GM19351 (cell line): ENCODE measurements at regions not wholly inside any gene's neighbourhood (a gene's known extent, or its start where the extent isn't known, plus 50 kb on each side); places are given as distances from the start of the nearest gene placed in this dataset.
"Not testable (repeated sequence)": the region's sequence is repeated elsewhere in the genome, so short reads cannot be mapped to it uniquely, and the experiment has no call there.

Experiments used
- ATAC-seq: cut with Tn5 transposase; IDR thresholded peaks from one replicate; pipeline ENCODE4 v1.9.1; 2021; ENCODE audit warnings: mild to moderate bottlenecking, moderate library complexity; ENCODE audit not compliant: unreplicated experiment

DNA sequence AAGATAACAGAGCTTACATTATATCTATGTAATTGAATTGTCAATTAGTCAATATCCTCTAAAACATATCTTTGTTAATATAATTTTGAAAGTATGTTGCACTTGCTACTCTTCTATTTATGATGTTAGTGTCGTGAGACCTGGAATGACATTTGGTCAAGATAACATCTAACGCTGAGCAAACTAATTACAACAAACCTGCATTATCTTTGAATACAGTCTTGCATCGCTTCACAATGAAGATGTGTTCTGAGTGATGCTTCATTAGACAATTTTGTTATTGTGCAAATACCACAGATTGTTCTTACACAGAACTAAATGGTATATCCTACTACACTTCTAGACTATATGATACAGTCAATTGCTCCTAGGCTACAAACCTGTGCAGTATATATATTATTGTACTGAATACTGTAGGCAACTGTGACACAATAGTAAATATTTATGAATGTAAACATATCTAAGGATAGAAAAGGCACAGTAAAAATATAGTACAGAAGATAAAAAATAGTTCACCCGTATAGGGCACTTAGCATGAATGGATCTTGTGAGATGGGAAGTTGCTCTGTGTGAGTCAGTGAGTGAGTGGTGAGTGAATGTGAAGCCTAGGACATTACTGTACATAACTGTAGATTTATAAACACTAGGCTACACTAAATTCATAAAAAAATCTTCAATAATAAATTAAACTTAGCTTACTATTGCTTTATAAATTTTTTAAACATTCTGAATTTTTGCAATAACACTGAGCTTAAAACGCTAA is 1773.8 kb downstream of the PCDH9 start:
- no peak for ATAC-seq

DNA sequence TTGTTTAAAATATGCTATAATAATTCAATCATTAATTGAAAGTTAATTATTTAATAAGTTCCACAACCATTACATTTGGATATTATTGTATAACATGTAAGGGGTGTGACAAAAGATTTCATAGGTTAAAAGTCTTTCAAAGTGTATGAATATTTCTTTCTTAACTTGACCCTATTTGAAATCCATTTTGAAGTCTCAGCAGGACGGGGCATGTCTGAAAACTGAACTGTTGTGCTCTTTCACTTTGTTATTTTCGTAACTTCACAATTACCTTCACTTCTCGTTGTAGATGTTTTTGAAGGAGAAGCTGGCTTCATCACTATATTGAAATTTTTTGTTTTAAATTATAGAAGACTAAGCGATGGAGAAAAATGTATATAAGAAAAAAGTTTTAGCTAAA is 1775.7 kb downstream of the PCDH9 start:
- ATAC-seq: no peak

DNA sequence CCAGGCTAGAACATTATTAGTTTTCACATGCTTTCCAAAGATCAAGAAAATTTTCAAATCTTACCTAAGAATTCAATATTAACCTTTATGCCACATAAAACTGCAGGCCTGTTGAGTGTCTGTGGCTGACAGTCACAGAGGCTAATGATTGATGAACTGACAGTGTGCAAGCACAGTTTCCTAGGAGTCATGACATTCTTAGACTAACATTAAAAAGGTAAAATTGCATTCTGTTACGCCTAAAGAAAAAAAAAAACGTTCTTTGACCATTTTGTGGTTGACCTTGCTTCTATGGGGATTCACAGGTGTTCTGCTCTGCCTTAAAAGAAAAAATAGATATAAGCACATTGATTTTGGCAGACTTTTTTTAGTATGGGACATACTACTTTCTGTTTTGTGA is 1776.2 kb downstream of the PCDH9 start:
- ATAC-seq: no peak

DNA sequence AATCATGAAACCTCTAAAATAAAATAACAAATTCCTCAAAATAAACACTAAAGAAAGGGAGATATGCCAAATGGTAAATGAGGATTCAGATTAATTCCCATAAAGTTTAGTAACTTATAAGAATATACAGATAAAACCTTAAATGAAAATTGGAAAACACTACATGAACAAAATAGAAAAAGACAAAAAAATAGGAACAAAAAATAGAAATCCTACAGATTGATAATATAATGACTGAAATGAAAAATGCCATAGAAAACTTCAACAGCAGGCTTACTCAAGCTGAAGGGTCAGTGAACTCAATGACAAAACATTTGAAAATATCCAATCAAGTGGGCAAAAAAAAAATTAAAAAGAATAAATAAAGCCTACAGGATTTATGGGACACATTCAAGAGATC is 1784.8 kb downstream of the PCDH9 start:
- no peak for ATAC-seq

DNA sequence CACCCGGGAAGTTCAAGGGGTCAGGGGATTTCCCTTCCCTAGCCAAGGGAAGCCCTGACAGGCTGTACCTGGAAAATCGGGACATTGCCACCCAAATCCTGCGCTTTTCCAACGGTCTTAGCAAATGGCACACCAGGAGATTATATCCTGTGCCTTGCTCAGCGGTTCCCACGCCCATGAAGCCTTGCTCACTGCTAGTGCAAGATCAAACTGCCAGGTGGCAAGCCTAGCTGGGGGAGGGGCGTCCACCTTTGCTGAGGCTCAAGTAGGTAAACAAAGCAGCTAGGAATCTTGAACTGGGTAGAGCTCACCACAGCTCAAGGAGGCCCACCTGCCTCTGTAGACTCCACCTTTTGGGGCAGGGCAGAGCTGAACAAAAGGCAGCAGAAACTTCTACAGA is 1794.5 kb downstream of the PCDH9 start:
- no peak for ATAC-seq

DNA sequence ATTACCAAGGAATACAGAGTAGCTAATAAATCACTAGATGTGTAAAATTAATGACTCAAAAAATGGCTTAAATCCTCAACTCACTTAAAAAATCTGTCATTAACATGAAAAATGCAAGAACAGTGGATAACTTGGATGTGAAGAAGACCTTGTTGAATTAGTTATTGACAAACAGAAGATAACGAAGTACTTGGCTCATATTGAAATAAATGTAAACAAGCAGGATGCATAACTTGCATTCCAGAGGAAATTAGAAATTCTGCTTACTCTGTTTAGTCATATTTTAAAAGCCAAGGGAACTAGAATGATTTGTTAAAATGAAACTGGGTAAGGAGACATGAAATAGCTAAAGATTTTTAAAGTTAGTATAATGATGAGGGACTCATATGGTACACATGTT is 1812.2 kb downstream of the PCDH9 start:
- no peak for ATAC-seq

DNA sequence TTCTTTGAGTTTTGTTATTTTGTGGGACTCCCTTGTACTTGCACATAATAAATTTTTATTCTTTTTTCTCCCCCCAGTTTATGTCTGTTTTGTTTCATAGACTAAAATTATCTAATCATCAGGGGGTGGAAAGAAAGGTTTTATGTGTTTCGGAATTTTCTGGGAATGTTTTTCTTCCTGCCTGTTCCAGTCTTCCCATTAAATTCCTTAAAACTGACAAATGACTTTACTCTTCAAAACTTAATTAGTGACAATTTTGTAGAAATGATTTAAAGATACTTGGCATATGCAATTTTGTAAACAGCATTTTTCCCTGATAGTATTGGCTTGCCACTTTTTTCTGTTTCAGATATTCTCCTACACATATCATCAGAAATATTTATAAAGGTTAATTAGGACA is 1813.4 kb downstream of the PCDH9 start:
- ATAC-seq: no peak

DNA sequence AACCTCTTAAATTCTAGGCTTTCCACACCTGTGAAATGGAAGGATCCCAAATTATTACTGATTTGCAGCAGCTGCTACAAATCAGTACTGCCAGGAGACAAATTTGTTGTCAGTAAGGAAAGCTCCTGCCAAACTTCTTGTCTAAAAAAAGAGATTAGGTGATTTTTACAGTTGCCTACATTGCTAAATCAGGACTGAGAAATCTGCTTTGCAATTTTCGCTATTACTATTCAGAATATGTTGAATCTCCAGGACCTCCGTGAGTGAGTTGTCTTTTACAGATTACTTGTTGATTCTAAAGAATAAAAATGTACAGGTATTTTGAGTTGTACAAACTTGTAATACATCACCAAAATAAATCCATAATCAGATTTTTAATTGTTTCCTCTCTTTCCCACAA is 1815.9 kb downstream of the PCDH9 start:
- no peak for ATAC-seq

DNA sequence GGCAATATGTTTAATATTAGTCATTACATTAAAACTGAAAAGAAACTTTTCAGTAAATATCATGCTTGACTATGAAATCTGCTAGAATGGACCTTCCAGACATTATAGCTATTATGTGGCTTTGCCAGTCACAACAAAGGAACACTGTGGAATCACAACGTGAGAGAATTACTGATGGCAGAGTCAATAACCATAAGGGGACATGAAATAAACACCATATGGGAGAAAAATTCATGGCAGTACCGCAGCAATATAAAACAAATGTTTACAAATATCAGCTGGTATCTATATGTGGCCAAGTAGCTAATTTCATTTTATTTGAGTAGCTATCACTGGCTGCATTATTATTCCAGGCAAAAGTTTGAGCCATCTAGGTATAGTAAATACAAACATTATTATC is 1818.6 kb downstream of the PCDH9 start:
- ATAC-seq: no peak

DNA sequence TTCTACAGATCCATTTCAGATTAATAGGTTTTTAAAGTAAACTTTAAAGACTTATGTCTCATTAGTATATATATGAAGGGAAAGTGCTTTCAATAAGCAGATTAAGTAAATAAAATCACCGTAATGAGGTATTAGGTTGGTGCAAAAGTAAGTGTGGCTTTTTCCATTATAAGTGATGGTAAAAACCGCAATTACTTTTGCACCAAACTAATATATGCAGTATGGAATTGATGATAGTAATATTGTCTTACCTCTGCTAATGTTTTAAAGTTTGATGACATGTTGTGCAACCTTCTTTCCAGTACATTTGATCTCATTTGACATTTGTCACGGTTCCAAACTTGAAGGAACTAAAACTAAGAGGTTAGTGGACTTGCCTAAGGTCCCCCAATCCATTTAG is 1819.3 kb downstream of the PCDH9 start:
- no peak for ATAC-seq

DNA sequence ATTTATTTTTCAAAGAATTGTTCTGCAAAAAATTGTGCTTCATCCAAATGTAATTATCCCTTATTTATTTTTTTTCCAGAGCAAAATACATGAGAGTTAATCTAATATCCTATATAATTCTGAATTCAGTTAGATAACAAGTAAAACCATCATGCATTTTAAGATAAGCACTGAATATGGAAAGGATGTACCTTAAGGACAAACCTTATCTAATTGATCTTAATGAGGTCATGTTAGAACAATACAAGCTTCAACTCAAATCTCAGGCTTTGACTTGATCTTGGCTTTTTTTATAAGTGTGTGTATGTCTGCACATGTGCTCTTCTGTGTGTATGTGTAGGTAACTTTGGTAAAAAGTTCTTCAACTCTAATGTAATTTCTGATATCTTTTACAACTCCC is 1828.8 kb downstream of the PCDH9 start:
- no peak for ATAC-seq

DNA sequence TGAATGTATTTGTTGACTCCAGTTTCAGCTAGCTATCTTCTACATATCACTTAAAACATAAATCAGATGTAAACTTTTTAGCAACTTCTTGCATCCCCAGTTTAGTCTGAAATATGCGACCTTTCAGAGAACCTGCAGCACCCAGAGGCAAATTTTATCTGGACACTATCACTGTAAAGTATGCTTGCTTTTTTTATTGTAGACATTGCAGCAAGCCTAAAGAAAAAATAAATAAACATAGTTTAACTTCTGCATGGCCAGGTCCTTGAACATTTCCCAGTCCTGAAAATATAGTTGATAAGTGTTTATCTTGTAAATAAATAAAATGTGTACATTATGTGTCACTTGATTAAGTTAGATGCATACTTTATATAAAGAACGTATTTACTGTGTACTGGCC is 1829.4 kb downstream of the PCDH9 start:
- ATAC-seq: no peak

DNA sequence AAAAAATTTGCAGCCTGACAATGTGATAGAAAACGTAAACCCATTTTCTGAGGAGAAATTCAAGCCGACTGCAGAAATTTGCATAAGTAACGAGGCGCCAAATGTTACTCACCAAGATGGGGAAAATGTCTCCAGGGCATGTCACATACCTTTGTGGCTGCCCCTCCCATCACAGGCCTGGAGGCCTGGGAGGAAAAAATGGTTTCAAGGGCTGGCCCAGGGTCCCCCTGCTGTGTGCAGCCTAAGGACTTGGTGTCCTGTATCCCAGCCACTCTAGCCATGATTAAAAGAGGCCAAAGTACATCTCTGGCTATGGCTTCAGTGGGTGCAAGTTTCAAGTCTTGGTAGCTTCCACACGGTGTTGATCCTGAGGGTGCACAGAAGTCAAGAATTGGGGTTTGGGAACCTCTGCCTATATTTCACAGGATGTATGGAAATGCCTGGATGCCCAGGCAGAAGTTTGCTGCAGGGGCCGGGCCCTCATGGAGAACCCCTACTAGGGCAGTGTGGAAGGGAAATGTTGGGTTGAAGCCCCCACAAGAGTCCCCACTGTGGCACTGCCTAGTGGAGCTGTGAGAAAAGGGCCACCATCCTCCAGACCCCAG is 1842.3 kb downstream of the PCDH9 start:
- no peak for ATAC-seq

DNA sequence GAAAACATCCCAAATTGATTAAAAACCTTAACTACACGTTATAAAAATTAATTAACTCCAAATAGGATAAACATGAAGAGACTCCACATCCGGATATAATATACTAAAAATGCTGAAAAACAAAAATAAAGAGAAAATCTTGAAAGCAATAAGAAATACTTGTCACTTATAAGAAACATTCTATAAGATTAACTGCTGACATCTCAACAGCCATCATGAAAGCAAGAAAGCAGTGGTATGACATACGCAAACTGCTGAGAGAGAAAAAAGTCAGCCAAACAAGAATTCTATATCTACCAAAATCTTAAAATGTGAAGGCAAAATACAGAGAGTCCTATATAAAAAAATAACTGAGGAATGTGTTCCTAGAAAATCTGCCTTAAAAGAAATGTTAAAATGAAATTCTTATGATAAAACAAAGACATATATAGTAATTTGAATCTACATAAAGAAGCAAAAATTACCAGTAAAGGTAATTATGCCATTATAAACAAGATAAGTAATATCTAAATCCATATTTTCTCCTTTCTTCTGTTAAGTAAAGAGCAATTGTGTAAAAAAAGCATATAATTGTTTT is 1851.1 kb downstream of the PCDH9 start:
- ATAC-seq: no peak

DNA sequence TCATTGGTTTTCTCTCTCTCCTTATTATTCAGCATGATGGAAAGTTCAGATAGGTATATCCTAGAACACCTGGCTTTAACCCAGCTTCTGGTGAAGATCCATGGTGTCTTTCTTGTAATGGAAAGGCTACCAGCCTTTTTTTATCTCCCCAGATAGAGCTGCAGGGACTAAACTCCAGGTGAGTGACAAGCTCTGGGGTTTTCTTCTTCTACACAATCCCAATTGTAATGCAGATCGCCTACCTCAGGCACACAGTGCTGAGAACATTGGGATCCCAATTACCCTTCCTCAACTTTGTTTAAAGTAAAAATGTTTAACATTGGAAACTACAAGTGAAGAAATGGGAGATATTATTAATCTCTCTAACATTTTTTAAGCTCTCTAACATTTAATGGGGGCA is 1851.7 kb downstream of the PCDH9 start:
- ATAC-seq: no peak

DNA sequence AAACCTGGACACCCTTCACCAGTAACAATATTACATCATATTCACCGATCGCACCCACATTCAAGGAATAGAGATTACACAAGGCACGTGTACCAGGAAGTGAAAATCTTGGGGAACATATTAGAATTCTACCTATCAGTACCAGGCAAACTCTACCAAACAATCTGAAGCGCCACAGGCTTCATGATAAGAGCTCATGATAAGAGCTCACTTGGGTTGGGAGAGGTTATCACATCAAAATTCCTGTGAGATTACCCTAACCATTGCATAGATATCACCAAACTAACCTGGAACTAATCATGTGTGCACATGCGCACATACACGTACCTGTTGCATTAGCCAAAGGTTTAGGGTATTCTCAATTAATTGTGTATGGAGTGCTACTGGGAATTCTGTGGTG is 1861.3 kb downstream of the PCDH9 start:
- ATAC-seq: no peak

DNA sequence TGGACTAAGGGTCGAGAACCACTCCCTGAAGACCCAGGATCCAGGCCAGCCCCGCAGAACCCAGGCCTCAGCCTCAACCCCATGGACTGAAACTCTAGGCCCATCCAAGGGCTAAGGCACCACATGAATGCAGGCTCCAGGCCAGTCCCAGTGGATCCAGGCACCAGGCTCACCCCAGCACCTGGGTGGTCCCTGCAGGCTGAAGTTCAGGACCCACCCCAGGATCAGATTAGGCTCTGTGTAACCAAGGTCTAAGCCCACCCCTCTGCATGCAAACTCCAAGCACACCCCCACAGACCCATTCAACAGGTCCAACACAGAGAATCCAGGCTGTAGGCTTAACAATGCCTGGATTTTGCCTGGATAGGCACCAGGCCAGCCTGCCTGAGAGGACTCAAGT is 1876.2 kb downstream of the PCDH9 start:
- ATAC-seq: no peak

DNA sequence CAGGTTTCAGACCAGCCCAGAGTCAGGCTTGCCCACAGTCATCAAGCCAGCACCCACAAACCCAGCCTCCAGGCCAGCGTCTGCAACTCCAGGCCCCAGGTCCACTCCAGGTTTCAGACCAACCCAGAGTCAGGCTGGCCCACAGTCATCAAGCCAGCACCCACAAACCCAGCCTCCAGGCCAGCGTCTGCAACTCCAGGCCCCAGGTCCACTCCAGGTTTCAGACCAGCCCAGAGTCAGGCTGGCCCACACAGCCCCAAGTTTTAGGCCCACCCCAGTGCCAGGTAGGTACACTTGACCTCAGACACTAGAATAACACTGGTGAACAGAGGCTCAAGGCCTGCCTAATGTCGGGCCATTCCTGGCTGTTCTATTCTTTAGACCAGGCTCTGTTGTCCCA is 1877.0 kb downstream of the PCDH9 start:
- ATAC-seq: not testable (repeated sequence)

DNA sequence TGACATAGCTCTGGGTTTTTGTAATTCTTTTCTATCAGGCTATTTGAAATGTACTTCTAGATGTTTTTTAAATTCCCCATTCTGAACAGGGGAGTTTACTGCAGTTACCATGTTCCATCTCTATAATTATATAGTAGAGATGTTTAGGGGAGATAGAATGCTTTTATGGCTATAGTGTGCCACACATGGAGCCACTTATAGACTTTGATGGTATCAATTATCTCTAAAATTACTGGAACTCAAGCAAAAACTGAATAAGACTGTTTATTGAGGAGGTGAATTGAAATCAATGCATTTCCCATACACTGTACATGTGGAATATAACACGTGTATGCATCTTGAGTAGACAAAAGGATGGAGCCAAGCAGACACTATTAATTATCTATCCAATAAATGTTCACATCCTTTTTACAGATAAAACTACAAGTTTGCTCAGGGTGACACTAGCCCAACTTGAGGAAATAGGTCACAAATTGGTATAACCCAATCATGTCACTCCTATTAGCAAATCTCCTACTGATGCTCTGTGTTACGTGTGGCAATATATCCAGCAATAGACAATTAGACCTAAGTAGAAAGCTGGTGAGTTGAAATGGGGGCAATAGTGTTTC is 1882.6 kb downstream of the PCDH9 start:
- no peak for ATAC-seq

DNA sequence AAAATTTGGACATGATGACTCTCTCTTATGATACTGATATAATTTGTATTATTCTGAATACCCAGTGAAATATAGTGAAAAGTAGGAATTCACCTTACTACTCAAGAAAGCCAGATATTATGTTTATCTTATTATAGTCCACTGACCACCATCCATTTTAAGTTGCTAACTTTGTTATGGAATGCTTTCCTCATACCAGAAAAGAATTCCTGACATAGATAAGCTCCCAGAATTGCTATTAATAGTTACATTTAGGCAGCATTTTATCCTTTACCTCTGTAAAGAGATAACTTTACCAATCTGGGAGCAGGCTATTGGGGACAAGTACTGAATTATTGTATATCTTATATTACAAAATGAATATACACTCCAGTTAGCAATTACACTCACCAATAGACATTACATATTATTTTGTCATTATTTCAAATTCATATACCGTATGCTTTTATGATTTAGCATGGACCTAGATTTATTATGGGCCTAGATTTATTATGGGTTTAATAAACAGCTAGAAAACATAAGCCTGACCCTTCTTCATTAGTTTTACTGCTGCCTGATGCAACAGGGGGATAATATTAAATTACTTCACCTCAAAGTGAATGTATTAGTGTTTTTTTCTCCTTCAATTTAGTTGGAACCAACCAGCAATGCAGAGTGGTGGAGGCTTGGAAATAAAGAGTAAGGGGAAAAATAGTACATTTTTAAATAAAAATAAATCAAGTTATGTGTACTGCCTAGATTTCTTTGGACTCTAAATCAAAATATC is 1886.1 kb downstream of the PCDH9 start:
- no peak for ATAC-seq

DNA sequence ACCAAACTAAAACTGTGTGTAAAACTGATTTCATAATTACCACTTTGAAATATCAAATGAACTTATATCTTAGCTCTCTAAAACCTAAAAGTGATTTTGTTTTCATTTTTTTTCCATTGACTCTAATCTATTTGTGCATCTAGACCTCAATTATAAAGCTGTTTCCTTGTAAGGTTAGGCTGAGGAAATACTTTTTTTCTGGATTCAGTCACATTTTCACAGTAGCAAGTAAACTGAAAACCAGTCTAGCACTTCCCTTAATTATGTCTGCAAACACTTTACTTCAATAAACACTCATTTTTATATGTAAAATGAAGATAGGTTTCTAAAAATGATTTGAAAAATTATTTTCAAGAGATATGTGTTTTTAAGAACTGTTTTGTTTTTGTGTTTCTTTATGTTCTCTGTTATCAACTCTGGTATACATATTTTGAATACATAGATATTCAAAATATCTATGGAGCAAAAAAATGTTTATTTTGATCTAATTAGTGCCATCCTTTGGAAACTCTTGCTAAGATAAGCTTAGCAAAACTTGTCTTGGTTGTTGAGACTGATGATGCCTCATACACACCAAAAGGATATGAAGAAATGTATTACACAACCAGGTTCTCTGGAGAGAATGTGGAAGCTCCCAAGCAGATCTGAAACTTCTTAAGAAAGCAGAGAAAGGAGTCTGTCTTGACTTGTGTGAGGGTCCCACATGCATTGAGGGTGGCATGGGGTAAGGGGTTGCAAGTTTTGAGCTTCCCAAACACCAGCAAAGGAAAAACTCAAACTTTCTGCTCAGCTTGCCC is 1887.4 kb downstream of the PCDH9 start:
- no peak for ATAC-seq
